MCF 10A (cell line): ENCODE measurements at regions not wholly inside any gene's neighbourhood (a gene's known extent, or its start where the extent isn't known, plus 50 kb on each side); places are given as distances from the start of the nearest gene placed in this dataset.

Experiments used
- BruUV-seq: library from RNA; stranded (reverse); fragments of 400-500 nt; replicated peaks from 2 replicates; lab custom pipeline; 2021; lab: Mats Ljungman, UMichigan
- CTCF ChIA-PET: fragments of 300-600 bp; sonication (Branson Sonifier 250); formaldehyde crosslinking; extraction: SDS; loops from one replicate; lab custom pipeline; 2021; ENCODE audit warnings: antibody characterized with exemption, inconsistent platforms; lab: Yijun Ruan, JAX
- POLR2A ChIA-PET: fragments of 300-600, 350-650 bp; sonication (Branson Sonifier 250); formaldehyde crosslinking; extraction: SDS; loops from one replicate; lab custom pipeline; 2020; ENCODE audit warnings: antibody characterized with exemption, inconsistent platforms; lab: Yijun Ruan, JAX
- DNase-seq: peaks from one replicate; pipeline ENCODE4 v3.0.0-alpha.2; 2018; ENCODE audit not compliant: unreplicated experiment
- H3K27ac Mint-ChIP-seq: one replicate; pipeline ENCODE4 v1.8.0; 2022; ENCODE audit warnings: mild to moderate bottlenecking, low read depth, mixed read lengths; ENCODE audit not compliant: unreplicated experiment
- H3K27me3 Mint-ChIP-seq: one replicate; pipeline ENCODE4 v1.8.0; 2022; ENCODE audit warnings: mixed read lengths; ENCODE audit not compliant: insufficient read depth, unreplicated experiment
- H3K36me3 Mint-ChIP-seq: one replicate; pipeline ENCODE4 v1.8.0; 2022; ENCODE audit warnings: mild to moderate bottlenecking, moderate library complexity, mixed read lengths; ENCODE audit not compliant: insufficient read depth, unreplicated experiment
- H3K4me1 Mint-ChIP-seq: one replicate; pipeline ENCODE4 v1.8.0; 2022; ENCODE audit warnings: mixed read lengths; ENCODE audit not compliant: insufficient read depth, unreplicated experiment
- H3K4me3 Mint-ChIP-seq: one replicate; pipeline ENCODE4 v1.8.0; 2022; ENCODE audit warnings: mild to moderate bottlenecking, moderate library complexity, mixed read lengths; ENCODE audit not compliant: unreplicated experiment
- H3K9me3 Mint-ChIP-seq: one replicate; pipeline ENCODE4 v1.8.0; 2022; ENCODE audit warnings: mixed read lengths; ENCODE audit not compliant: unreplicated experiment
- CTCF ChIP-seq: fragments of 200-600 bp; IDR thresholded peaks from one replicate; pipeline ENCODE4 v1.8.0; 2022; ENCODE audit warnings: antibody characterized with exemption, mild to moderate bottlenecking; ENCODE audit not compliant: unreplicated experiment
- intact Hi-C: fragments of 100-400 bp; cut with micrococcal nuclease; formaldehyde crosslinking; loops from 2 replicates; pipeline ENCODE4 v1.14.1; 2022

- TF ChIP-seq CTCF = no peak
- DNase-seq = peak; percentile 90
- Mint-ChIP-seq H3K36me3 (no peaks in the 10 kb centered on the region), H3K4me3 (no peak overlapping the region), H3K9me3 (no peaks in the 10 kb centered on the region), H3K27me3 (no peaks in the 10 kb centered on the region), H3K4me1 (peaks cover 7% of the 10 kb centered on the region), H3K27ac (no peak overlapping the region)
- intact Hi-C loops = no loop called here
- POLR2A ChIA-PET = interaction anchor here (0.6 to 0.7 kb wide), 2 partner anchors 163 to 230 kb away, joined by 3 read pairs; no protein-coding TSS in a partner anchor
- no TSS peak for BruUV-seq
- CTCF ChIA-PET = interaction anchor here (0.6 kb wide), 2 partner anchors 94 to 445 kb away, joined by 3 read pairs; no protein-coding TSS in a partner anchor
Observed at GRCh38 chr1:208475449-208475848, 231.3 kb upstream of the PLXNA2 start.

GRCh38 chr1:208475951-208476845 lies 232.0 kb upstream of the PLXNA2 start:
- Mint-ChIP-seq H3K36me3 (no peaks in the 10 kb centered on the region), H3K4me3 (no peak overlapping the region), H3K27ac (no peak overlapping the region), H3K9me3 (no peaks in the 10 kb centered on the region), H3K27me3 (no peaks in the 10 kb centered on the region), H3K4me1 (peaks cover 7% of the 10 kb centered on the region)
- POLR2A ChIA-PET = no interaction called here
- intact Hi-C loops = no loop called here
- peak; percentile 11 for TF ChIP-seq CTCF
- DNase-seq = no peak
- CTCF ChIA-PET = interaction anchor here (0.5 to 1.2 kb wide), 5 partner anchors 23 to 444 kb away, joined by 3 read pairs; no protein-coding TSS in a partner anchor
- BruUV-seq = no TSS peak

- Mint-ChIP-seq H3K27ac (no peak overlapping the region), H3K36me3 (no peaks in the 10 kb centered on the region)
Observed at GRCh38 chr1:208476846-208477170, 232.6 kb upstream of the PLXNA2 start.

More at GRCh38 chr1:208476846-208477170, 232.6 kb upstream of the PLXNA2 start:
- TF ChIP-seq CTCF = no peak
- no peak overlapping the region for H3K4me3 Mint-ChIP-seq
- H3K9me3 Mint-ChIP-seq = no peaks in the 10 kb centered on the region
- DNase-seq = no peak
- intact Hi-C loops = no loop called here
- H3K4me1 Mint-ChIP-seq = peaks cover 7% of the 10 kb centered on the region
- CTCF ChIA-PET = interaction anchor here (0.6 to 1.2 kb wide), 4 partner anchors 23 to 732 kb away, joined by 3 read pairs; no protein-coding TSS in a partner anchor
- no peaks in the 10 kb centered on the region for H3K27me3 Mint-ChIP-seq
- POLR2A ChIA-PET = interaction anchor here (1.1 kb wide), 1 partner anchor 9 kb away, joined by 3 read pairs; no protein-coding TSS in a partner anchor
- BruUV-seq = no TSS peak
